Testis (tissue), 2 donors: ENCODE measurements at regions not wholly inside any gene's neighbourhood (a gene's known extent, or its start where the extent isn't known, plus 50 kb on each side); places are given as distances from the start of the nearest gene placed in this dataset.

ENCODE experiments used
- POLR2A ChIP-seq: fragments of 450-650 bp; IDR thresholded peaks from one replicate; pipeline ENCODE4 v1.6.1; 2017; ENCODE audit warnings: antibody characterized with exemption, mild to moderate bottlenecking, moderate library complexity
- TF ChIP-seq, protein P1 (sequence below), 3 experiments: fragments of 450-650 bp in 2 of 3; fragments of 200-600 bp in 1 of 3; sonication (generic) in 1 of 3; IDR thresholded peaks; one replicate each; pipeline ENCODE4 v1.5.1; 2016 to 2019; ENCODE audit warnings: antibody characterized with exemption in 3 of 3, mild to moderate bottlenecking in 2 of 3, moderate library complexity in 1 of 3

DNA sequence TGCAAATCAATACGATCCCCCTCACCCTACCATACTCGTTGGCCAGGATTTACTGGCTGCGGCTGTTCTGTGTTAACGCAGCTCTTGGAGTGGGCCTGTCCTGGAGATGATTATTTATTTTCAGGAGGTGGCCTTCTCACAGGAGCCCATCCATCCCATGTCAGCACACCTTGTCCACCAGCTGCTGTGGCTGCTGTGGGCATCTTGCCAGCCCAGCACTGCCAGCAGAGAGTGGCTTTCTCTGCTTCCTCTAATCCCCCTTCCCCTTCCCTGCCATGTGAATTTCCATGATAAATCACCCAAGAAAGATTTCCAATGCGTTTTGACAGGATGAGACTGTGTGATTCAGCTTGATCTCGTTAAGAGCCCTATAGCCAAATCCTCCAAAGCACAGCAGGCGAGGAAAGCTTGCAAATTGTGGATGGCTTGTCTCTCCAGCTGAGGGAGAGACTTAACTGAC is 309.1 kb upstream of the C11orf87 start:
- TF ChIP-seq, protein P1, sequence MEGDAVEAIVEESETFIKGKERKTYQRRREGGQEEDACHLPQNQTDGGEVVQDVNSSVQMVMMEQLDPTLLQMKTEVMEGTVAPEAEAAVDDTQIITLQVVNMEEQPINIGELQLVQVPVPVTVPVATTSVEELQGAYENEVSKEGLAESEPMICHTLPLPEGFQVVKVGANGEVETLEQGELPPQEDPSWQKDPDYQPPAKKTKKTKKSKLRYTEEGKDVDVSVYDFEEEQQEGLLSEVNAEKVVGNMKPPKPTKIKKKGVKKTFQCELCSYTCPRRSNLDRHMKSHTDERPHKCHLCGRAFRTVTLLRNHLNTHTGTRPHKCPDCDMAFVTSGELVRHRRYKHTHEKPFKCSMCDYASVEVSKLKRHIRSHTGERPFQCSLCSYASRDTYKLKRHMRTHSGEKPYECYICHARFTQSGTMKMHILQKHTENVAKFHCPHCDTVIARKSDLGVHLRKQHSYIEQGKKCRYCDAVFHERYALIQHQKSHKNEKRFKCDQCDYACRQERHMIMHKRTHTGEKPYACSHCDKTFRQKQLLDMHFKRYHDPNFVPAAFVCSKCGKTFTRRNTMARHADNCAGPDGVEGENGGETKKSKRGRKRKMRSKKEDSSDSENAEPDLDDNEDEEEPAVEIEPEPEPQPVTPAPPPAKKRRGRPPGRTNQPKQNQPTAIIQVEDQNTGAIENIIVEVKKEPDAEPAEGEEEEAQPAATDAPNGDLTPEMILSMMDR (IDR thresholded peaks at IDR 0.05): no peak
- no peak for TF ChIP-seq POLR2A
